ENCODE measurements at regions not wholly inside any gene's neighbourhood (a gene's known extent, or its start where the extent isn't known, plus 50 kb on each side); places are given as distances from the start of the nearest gene placed in this dataset.

DNA sequence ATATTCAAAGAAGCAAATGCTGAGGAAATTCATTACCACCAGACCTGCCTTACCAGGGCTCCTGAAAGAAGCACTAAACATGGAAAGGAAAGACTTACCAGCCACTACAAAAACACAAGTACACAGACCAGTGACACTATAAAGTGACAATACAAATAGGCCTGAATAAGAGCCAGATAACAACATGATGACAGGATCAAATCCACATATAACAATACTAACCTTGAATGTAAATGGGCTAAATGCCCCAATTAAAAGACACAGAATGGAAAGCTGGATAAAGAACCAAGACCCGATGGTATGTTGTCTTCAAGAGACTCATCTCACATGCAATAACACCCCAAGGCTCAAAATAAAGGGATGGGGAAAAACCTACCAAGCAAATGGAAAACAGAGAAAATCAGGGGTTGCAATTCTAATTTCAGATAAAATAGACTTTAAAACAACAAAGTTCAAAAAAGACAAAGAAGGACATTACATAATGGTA is 353.4 kb downstream of the LNPK start:
- no peak for TF ChIP-seq SNAI2 (CRISPR knock-in tag; IDR thresholded peaks at IDR 0.05)
- TF ChIP-seq ZC3H10 (CRISPR knock-in tag; IDR thresholded peaks at IDR 0.05) = no peak
- no peak for TF ChIP-seq ZNF565 (CRISPR knock-in tag; conservative IDR thresholded peaks at IDR 0.05; ENCODE audit: low read depth)
